IMR-90 (cell line): ENCODE measurements at regions not wholly inside any gene's neighbourhood (a gene's known extent, or its start where the extent isn't known, plus 50 kb on each side); places are given as distances from the start of the nearest gene placed in this dataset.

Experiments used
- MAZ ChIP-seq: IDR thresholded peaks from 2 replicates; pipeline ENCODE4 v1.6.1; 2012; ENCODE audit warnings: low read depth, mild to moderate bottlenecking, low read length, improper control_type of control experiment, moderate library complexity, borderline replicate concordance
- MXI1 ChIP-seq: IDR thresholded peaks from 2 replicates; pipeline ENCODE4 v1.6.1; 2012; ENCODE audit warnings: low read depth, mild to moderate bottlenecking, low read length, moderate library complexity, borderline replicate concordance
- POLR2A ChIP-seq: IDR thresholded peaks from 2 replicates; pipeline ENCODE4 v1.6.1; 2012; ENCODE audit warnings: mild to moderate bottlenecking, low read depth, low read length
- RAD21 ChIP-seq: IDR thresholded peaks from 2 replicates; pipeline ENCODE4 v1.6.1; 2012; ENCODE audit warnings: low read length, improper control_type of control experiment
- USF2 ChIP-seq: fragments of 150-350 bp; IDR thresholded peaks from 2 replicates; pipeline ENCODE4 v1.6.1; 2017; ENCODE audit warnings: mild to moderate bottlenecking, antibody characterized with exemption, low read length, low read depth
- TF ChIP-seq, protein P1 (sequence below): conservative IDR thresholded peaks from 2 replicates; pipeline ENCODE4 v1.5.1; 2012; ENCODE audit warnings: mild to moderate bottlenecking, low read depth, low read length, improper control_type of control experiment

DNA sequence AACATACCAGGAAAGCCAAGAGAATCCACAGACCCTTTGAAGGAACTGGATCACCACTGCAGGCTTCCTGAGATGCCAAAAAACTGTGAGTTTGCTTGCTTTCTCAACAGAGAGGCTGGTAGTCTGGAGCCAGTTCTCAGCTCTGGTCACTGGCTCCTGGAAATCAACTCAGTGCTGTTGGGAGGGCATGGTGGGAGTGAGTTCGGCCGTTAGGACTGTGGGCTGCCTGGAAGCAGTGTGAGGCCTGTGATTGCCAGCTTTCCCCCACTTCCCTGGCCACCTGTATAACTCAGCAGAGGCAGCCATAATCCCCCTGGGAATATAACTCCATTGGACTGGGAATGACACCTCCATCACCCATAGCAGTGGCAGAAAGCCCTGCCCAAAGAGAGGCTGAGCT is 122.0 kb upstream of the FSTL5 start:
- TF ChIP-seq MAZ (no peak), RAD21 (no peak), USF2 (no peak), POLR2A (no peak), MXI1 (no peak)
- TF ChIP-seq, protein P1, sequence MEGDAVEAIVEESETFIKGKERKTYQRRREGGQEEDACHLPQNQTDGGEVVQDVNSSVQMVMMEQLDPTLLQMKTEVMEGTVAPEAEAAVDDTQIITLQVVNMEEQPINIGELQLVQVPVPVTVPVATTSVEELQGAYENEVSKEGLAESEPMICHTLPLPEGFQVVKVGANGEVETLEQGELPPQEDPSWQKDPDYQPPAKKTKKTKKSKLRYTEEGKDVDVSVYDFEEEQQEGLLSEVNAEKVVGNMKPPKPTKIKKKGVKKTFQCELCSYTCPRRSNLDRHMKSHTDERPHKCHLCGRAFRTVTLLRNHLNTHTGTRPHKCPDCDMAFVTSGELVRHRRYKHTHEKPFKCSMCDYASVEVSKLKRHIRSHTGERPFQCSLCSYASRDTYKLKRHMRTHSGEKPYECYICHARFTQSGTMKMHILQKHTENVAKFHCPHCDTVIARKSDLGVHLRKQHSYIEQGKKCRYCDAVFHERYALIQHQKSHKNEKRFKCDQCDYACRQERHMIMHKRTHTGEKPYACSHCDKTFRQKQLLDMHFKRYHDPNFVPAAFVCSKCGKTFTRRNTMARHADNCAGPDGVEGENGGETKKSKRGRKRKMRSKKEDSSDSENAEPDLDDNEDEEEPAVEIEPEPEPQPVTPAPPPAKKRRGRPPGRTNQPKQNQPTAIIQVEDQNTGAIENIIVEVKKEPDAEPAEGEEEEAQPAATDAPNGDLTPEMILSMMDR = no peak
